ENCODE measurements at regions not wholly inside any gene's neighbourhood (a gene's known extent, or its start where the extent isn't known, plus 50 kb on each side); places are given as distances from the start of the nearest gene placed in this dataset.

DNA sequence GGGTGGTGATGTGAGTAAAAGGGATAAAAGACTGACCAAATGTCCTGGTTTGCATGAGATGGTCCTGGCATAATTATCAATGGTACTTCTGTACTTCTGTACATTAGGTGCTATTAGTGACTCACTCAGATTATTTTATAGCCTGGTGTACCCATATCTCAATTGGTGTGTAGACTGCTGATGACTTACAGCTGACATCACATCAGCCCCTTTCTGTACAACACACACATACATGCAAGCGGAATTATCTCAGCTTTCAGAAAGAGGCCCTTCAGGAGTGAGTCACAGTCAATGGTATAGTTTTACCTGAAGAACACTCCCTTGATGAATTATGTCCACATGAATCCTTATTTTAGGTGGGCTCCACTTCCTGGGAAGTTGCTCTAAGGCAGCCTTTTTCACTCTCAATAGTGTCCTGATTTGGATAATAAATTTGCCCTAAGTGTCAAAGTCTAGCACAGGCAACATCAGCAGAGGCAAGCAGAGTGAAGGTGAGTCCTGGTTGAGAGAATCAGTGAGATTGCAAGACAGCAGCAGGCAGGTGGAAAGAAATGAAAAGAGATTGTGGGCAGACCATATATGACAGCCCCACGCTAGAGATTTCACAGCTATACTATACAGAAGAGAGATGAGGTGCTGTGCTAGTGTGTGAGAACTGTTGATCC lies 137.0 kb downstream of the ZPLD1 start:
- 80 to 87% (median 85%) methylated on average over 1 to 2 of the region's 2 CpGs for WGBS, 4 donors
- Histone ChIP-seq H3K27me3 (no peaks in the 10 kb centered on the region), H3K4me1 (replicated peaks in 1 of 2) (no peaks in the 10 kb centered on the region), H3K4me3 (no peak overlapping the region), H3K36me3 (replicated peaks in 1 of 2) (no peaks in the 10 kb centered on the region), H3K9me3 (replicated peaks in 1 of 3) (no peaks in the 10 kb centered on the region), H3K27ac (no peak overlapping the region)
- intact Hi-C loops (cut with DNase I) = no loop called here
- TF ChIP-seq POLR2A (IDR thresholded peaks at IDR 0.05) = no peak
- TF ChIP-seq, protein P1, sequence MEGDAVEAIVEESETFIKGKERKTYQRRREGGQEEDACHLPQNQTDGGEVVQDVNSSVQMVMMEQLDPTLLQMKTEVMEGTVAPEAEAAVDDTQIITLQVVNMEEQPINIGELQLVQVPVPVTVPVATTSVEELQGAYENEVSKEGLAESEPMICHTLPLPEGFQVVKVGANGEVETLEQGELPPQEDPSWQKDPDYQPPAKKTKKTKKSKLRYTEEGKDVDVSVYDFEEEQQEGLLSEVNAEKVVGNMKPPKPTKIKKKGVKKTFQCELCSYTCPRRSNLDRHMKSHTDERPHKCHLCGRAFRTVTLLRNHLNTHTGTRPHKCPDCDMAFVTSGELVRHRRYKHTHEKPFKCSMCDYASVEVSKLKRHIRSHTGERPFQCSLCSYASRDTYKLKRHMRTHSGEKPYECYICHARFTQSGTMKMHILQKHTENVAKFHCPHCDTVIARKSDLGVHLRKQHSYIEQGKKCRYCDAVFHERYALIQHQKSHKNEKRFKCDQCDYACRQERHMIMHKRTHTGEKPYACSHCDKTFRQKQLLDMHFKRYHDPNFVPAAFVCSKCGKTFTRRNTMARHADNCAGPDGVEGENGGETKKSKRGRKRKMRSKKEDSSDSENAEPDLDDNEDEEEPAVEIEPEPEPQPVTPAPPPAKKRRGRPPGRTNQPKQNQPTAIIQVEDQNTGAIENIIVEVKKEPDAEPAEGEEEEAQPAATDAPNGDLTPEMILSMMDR (IDR thresholded peaks at IDR 0.05) = no peak
- no peak for DNase-seq

DNA sequence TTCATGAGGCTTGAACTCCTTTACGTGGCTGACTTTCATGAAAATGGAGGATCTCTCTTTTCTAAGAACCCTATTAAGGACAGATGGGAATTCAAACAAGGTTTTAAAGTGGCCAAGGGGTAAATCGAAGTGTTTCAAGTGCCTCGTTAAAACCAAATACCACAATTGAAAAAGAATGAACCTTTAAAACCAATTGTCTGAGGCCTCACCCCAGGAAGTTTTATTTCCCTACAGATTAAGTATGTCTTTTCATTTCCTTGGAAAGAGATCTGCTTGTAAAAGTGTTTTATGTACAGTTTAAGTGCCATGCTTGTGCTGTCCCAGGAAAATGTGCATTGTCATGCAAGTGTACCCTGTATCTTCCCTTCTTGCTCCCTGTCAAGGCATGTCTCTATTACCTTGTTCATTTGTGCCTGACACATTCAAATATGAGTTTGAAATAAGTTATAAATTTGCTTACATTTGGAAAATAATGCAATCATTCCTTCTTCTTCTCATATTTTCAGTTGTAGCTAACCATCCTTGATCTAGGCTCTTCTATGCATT lies 138.7 kb downstream of the ZPLD1 start:
- intact Hi-C loops (cut with DNase I) = no loop called here

DNA sequence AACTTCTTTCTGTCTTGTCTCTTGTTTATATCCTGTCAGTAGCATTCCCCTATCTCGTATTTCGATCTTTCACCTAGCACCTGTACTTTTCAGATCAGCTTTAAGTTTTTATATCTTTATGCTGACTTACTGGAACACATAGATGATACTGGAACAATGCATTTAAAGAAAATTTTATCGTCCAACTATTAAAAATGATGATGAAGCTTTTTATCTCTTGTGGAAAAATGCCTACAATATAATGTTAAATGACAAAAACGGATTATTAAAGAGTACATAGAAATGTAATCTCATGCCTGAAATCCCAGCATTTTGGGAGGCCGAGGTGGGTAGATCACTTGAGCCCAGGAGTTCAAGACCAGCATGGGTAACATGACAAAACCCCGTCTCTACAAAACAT lies 139.5 kb downstream of the ZPLD1 start:
- no peak for DNase-seq
- Histone ChIP-seq H3K9me3 (replicated peaks in 1 of 3) (no peaks in the 10 kb centered on the region), H3K36me3 (replicated peaks in 1 of 2) (no peaks in the 10 kb centered on the region), H3K4me3 (no peak overlapping the region), H3K4me1 (replicated peaks in 1 of 2) (no peaks in the 10 kb centered on the region), H3K27me3 (no peaks in the 10 kb centered on the region), H3K27ac (no peak overlapping the region)
- intact Hi-C loops (cut with DNase I) = no loop called here
- WGBS, 4 donors = 61 to 69% (median 65%) methylated on average over 6 of the region's 6 CpGs
- TF ChIP-seq POLR2A (IDR thresholded peaks at IDR 0.05) = no peak
- TF ChIP-seq, protein P1 (IDR thresholded peaks at IDR 0.05) = no peak

More for the DNA sequence above, 138.7 kb downstream of the ZPLD1 start:
- WGBS, 4 donors = 75 to 86% (median 77%) methylated on average over 3 of the region's 3 CpGs
- DNase-seq = no peak
- Histone ChIP-seq H3K4me3 (no peak overlapping the region), H3K9me3 (replicated peaks in 1 of 3) (no peaks in the 10 kb centered on the region), H3K4me1 (replicated peaks in 1 of 2) (no peaks in the 10 kb centered on the region), H3K27me3 (no peaks in the 10 kb centered on the region), H3K27ac (no peak overlapping the region), H3K36me3 (replicated peaks in 1 of 2) (no peaks in the 10 kb centered on the region)
- TF ChIP-seq, protein P1 (IDR thresholded peaks at IDR 0.05) = no peak
- TF ChIP-seq POLR2A (IDR thresholded peaks at IDR 0.05) = no peak

DNA sequence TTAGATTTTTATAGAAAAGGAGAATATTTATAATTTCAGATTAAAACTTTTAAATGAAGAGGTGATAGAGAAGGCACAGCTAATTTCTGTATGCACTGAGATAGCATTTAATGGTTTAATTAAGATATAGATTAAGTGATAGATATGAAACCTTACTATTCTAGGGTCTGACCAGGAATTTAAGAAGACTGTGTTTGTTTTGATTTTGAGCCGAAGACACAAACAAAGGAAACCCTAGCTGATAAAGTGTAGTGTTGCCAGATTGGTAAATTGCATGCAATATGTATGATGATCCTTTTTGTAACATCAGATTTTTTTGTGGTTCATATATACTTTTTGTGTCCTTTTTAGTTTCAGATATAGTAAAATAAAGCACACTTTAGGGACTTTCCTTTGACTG lies 141.8 kb downstream of the ZPLD1 start:
- Histone ChIP-seq H3K27ac (no peak overlapping the region), H3K4me1 (replicated peaks in 1 of 2) (no peaks in the 10 kb centered on the region), H3K36me3 (replicated peaks in 1 of 2) (no peaks in the 10 kb centered on the region), H3K27me3 (no peaks in the 10 kb centered on the region), H3K9me3 (replicated peaks in 1 of 3) (no peaks in the 10 kb centered on the region), H3K4me3 (no peak overlapping the region)
- 68 to 78% (median 75%) methylated on average over 1 of the region's 1 CpG for WGBS, 4 donors
- DNase-seq = no peak
- no peak for TF ChIP-seq POLR2A (IDR thresholded peaks at IDR 0.05)
- TF ChIP-seq, protein P1 (IDR thresholded peaks at IDR 0.05) = no peak
- intact Hi-C loops (cut with DNase I) = no loop called here
